Neural progenitor cell (in vitro differentiated cells): ENCODE measurements at regions not wholly inside any gene's neighbourhood (a gene's known extent, or its start where the extent isn't known, plus 50 kb on each side); places are given as distances from the start of the nearest gene placed in this dataset.

Experiments
- DNase-seq: peaks from one replicate; pipeline ENCODE4 v3.0.0-alpha.2; 2016; ENCODE audit warnings: low spot score
- H2AFZ ChIP-seq: fragments of 200-600 bp; sonication (generic); replicated peaks from 2 replicates; pipeline ENCODE4 v1.6.1; 2016; ENCODE audit warnings: antibody characterized with exemption
- H3F3A ChIP-seq: fragments of 200-600 bp; sonication (generic); 2 replicates; pipeline ENCODE4 v1.6.1; 2016; ENCODE audit warnings: antibody characterized with exemption, low read depth
- H3K27ac ChIP-seq: fragments of 200-600 bp; sonication (generic); 2 replicates; pipeline ENCODE4 v1.5.1; 2016; ENCODE audit warnings: mild to moderate bottlenecking
- H3K27me3 ChIP-seq: fragments of 200-600 bp; sonication (generic); 2 replicates; pipeline ENCODE4 v1.6.1; 2016; ENCODE audit warnings: mild to moderate bottlenecking, moderate library complexity
- H3K36me3 ChIP-seq: fragments of 200-600 bp; sonication (generic); 2 replicates; pipeline ENCODE4 v1.5.1; 2016
- H3K4me1 ChIP-seq: fragments of 200-600 bp; sonication (generic); 2 replicates; pipeline ENCODE4 v1.6.1; 2016; ENCODE audit warnings: mixed run types
- H3K4me2 ChIP-seq: fragments of 200-600 bp; sonication (generic); 2 replicates; pipeline ENCODE4 v1.6.1; 2016
- H3K4me3 ChIP-seq: fragments of 200-600 bp; sonication (generic); 2 replicates; pipeline ENCODE4 v1.5.1; 2016
- H3K79me2 ChIP-seq: fragments of 200-600 bp; sonication (generic); 2 replicates; pipeline ENCODE4 v1.6.1; 2016; ENCODE audit warnings: low read depth
- H3K9ac ChIP-seq: fragments of 200-600 bp; sonication (generic); 2 replicates; pipeline ENCODE4 v1.6.1; 2016
- H3K9me3 ChIP-seq: fragments of 200-600 bp; sonication (generic); 2 replicates; pipeline ENCODE4 v1.5.1; 2016; ENCODE audit warnings: low read depth
- H4K20me1 ChIP-seq: fragments of 200-600 bp; sonication (generic); 2 replicates; pipeline ENCODE4 v1.6.1; 2016; ENCODE audit warnings: low read depth
- H3K27ac Mint-ChIP-seq: 3 replicates; pipeline ENCODE4 v1.8.0; 2021; ENCODE audit warnings: mixed read lengths
- H3K27me3 Mint-ChIP-seq: 2 replicates; pipeline ENCODE4 v1.8.0; 2022; ENCODE audit warnings: low read depth, mild to moderate bottlenecking, inconsistent platforms, moderate library complexity, mixed read lengths; ENCODE audit not compliant: insufficient read depth
- H3K36me3 Mint-ChIP-seq: 3 replicates; pipeline ENCODE4 v1.8.0; 2021; ENCODE audit warnings: mixed read lengths
- H3K4me1 Mint-ChIP-seq: 3 replicates; pipeline ENCODE4 v1.8.0; 2021; ENCODE audit warnings: mixed read lengths
- H3K4me3 Mint-ChIP-seq: 3 replicates; pipeline ENCODE4 v1.8.0; 2021; ENCODE audit warnings: mild to moderate bottlenecking, moderate library complexity, mixed read lengths
- H3K9me3 Mint-ChIP-seq: 3 replicates; pipeline ENCODE4 v1.8.0; 2020; ENCODE audit warnings: mixed read lengths
- CTCF ChIP-seq: fragments of 200-600 bp; sonication (generic); IDR thresholded peaks from 2 replicates; pipeline ENCODE4 v1.5.1; 2017; ENCODE audit warnings: antibody characterized with exemption, mild to moderate bottlenecking
- EZH2 ChIP-seq: fragments of 200-600 bp; sonication (generic); IDR thresholded peaks from 2 replicates; pipeline ENCODE4 v1.6.1; 2017; ENCODE audit warnings: antibody characterized with exemption, mild to moderate bottlenecking, moderate library complexity
- EZH2phosphoT487 ChIP-seq: fragments of 200-600 bp; sonication (generic); IDR thresholded peaks from 2 replicates; pipeline ENCODE4 v1.6.1; 2017; ENCODE audit warnings: antibody characterized with exemption

- no peaks in the 10 kb centered on the region for H3K27me3 ChIP-seq
- no peak overlapping the region for H3K4me3 Mint-ChIP-seq
- no peaks in the 10 kb centered on the region for H3K36me3 ChIP-seq
- no peak overlapping the region for H3K4me2 ChIP-seq
- DNase-seq: no peak
- no peaks in the 10 kb centered on the region for H4K20me1 ChIP-seq
- no peaks in the 10 kb centered on the region for H3F3A ChIP-seq
- peaks cover 2% of the 10 kb centered on the region for H3K27me3 Mint-ChIP-seq
- no peaks in the 10 kb centered on the region for H3K9me3 Mint-ChIP-seq
- no peak overlapping the region for H3K27ac Mint-ChIP-seq
- no peak overlapping the region for H3K27ac ChIP-seq
- TF ChIP-seq CTCF (no peak), EZH2 (no peak), EZH2phosphoT487 (no peak)
- H3K4me1 Mint-ChIP-seq: no peaks in the 10 kb centered on the region
- no peaks in the 10 kb centered on the region for H3K79me2 ChIP-seq
- no peaks in the 10 kb centered on the region for H3K4me1 ChIP-seq
- no peaks in the 10 kb centered on the region for H3K9me3 ChIP-seq
- no peak overlapping the region for H3K9ac ChIP-seq
- no peaks in the 10 kb centered on the region for H3K36me3 Mint-ChIP-seq
- no peak overlapping the region for H2AFZ ChIP-seq
- H3K4me3 ChIP-seq: no peak overlapping the region
Measured at GRCh38 chr4:60590116-60590515, 610.0 kb upstream of the ADGRL3 start.

- no peaks in the 10 kb centered on the region for H3F3A ChIP-seq
- H3K79me2 ChIP-seq: no peaks in the 10 kb centered on the region
- no peak overlapping the region for H3K9ac ChIP-seq
- peaks cover 13% of the 10 kb centered on the region for H3K4me1 ChIP-seq
- H3K4me1 Mint-ChIP-seq: peaks cover 31% of the 10 kb centered on the region
- peaks cover 9% of the 10 kb centered on the region for H3K9me3 Mint-ChIP-seq
- no peak overlapping the region for H3K4me3 ChIP-seq
- no peaks in the 10 kb centered on the region for H3K36me3 ChIP-seq
- H3K27ac ChIP-seq: no peak overlapping the region
- no peaks in the 10 kb centered on the region for H3K9me3 ChIP-seq
- H3K27me3 ChIP-seq: no peaks in the 10 kb centered on the region
- peak overlapping the region; percentile 65 for H3K27ac Mint-ChIP-seq
- peak; percentile 4 for DNase-seq
- H3K27me3 Mint-ChIP-seq: peaks cover 2% of the 10 kb centered on the region
- H2AFZ ChIP-seq: no peak overlapping the region
- TF ChIP-seq EZH2phosphoT487 (no peak), EZH2 (no peak), CTCF (no peak)
- H3K4me2 ChIP-seq: no peak overlapping the region
- H3K36me3 Mint-ChIP-seq: peaks cover 7% of the 10 kb centered on the region
- no peaks in the 10 kb centered on the region for H4K20me1 ChIP-seq
- no peak overlapping the region for H3K4me3 Mint-ChIP-seq
Measured at GRCh38 chr4:60605646-60606354, 594.3 kb upstream of the ADGRL3 start.

- H3K27ac Mint-ChIP-seq: no peak overlapping the region
- H3K79me2 ChIP-seq: no peaks in the 10 kb centered on the region
- no peaks in the 10 kb centered on the region for H4K20me1 ChIP-seq
- H3K9me3 Mint-ChIP-seq: peaks cover 13% of the 10 kb centered on the region
- H3K9ac ChIP-seq: no peak overlapping the region
- no peaks in the 10 kb centered on the region for H3F3A ChIP-seq
- H3K4me2 ChIP-seq: no peak overlapping the region
- H3K4me3 ChIP-seq: no peak overlapping the region
- DNase-seq: no peak
- no peaks in the 10 kb centered on the region for H3K36me3 Mint-ChIP-seq
- no peak overlapping the region for H3K4me3 Mint-ChIP-seq
- peaks cover 4% of the 10 kb centered on the region for H3K4me1 ChIP-seq
- H2AFZ ChIP-seq: no peak overlapping the region
- H3K27ac ChIP-seq: no peak overlapping the region
- H3K27me3 Mint-ChIP-seq: peaks cover 2% of the 10 kb centered on the region
- TF ChIP-seq CTCF: no peak
- no peak for TF ChIP-seq EZH2
- TF ChIP-seq EZH2phosphoT487: no peak
- H3K27me3 ChIP-seq: no peaks in the 10 kb centered on the region
- no peaks in the 10 kb centered on the region for H3K9me3 ChIP-seq
- H3K36me3 ChIP-seq: no peaks in the 10 kb centered on the region
- H3K4me1 Mint-ChIP-seq: peaks cover 11% of the 10 kb centered on the region
Measured at GRCh38 chr4:60611762-60612496, 588.2 kb upstream of the ADGRL3 start.
